ENCODE measurements at regions not wholly inside any gene's neighbourhood (a gene's known extent, or its start where the extent isn't known, plus 50 kb on each side); places are given as distances from the start of the nearest gene placed in this dataset.
"Not testable (repeated sequence)": the region's sequence is repeated elsewhere in the genome, so short reads cannot be mapped to it uniquely, and the experiment has no call there.

DNA sequence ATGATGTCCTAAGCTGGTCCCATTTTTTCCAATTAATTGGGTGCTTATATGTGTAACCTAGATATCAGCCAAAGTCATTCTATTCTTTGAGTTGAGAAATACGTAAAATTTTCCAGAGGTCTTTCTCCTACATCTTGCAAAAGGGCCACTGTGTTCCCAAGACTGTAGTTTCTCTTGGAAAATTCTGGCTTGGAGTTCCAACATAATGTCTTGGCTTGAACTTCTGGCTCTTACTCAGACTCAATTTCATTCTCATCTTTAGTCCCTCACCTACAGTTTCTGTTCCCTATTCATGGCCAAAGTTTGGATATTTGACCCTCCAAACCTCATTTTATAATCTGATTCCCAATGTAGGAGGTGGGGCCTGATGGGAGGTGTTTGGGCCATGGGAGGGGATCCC, 201.4 kb upstream of the ARHGEF26 start:
- DNase-seq = no peak

DNA sequence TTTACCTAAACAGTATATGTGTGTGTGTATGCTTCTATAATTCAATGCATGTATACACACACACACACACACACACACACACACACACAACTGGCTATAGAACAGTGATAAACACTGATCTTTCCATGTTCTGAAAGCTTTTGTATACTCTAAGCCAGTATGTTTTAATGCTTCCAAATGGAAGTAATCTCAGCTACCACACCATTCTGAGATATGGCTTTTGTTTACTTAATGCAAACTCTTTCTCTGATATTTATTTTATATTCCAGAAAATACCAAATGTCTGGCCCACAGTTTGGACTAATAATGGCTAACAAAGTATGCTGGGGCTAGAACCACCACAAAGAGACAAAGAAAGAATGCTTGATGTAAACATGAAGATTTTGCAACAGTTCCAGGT, 199.4 kb upstream of the ARHGEF26 start:
- DNase-seq = no peak

DNA sequence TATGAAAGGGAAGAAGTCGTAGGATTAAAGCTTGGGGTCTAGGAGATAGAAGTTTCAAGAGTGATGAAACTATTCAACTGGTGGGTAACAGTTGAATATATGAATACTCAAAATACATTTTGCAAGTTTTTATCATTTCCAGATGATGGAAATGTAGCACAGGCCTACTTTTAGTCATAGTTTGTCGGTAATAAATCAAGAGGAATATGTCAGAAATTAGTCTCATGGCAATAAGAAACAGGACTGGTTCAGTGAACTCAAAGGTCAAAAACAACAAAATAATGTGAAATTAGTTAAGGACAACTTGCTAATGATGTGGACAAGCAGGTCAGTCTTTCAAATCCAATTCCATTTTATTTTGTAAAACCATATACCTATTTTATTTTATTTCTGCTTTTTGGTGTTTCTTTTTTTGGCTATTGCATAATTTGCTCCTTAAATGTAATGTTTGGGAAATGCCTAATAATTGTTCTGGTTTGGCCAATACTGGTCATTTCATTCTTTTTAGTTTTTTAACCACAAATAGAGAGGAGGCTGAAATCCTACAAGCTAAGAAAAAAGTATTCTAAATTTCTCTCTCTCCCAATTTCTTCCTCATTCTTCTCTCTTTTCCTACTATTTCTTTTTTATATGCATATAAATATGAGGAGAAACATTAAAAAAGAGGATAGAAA, 195.2 kb upstream of the ARHGEF26 start:
- DNase-seq = no peak

DNA sequence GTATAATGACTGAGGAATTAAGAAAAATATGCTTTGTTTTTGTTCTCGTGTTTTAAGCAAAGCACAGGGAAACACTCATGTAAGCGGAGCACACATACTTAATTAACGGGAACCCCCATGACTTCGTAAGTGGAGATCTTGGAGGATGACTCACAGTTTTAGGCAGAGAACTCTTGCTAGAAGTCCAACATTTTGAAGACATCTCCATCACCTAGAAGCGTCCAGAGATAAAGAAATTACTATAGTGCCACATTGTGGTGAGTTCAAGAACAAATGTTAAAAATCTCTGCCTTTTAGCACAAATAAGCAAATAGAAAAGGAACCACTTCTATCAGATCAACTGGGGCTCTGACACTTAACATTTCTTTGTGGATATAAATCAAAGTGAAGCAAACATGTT, 194.1 kb upstream of the ARHGEF26 start:
- no peak for DNase-seq

DNA sequence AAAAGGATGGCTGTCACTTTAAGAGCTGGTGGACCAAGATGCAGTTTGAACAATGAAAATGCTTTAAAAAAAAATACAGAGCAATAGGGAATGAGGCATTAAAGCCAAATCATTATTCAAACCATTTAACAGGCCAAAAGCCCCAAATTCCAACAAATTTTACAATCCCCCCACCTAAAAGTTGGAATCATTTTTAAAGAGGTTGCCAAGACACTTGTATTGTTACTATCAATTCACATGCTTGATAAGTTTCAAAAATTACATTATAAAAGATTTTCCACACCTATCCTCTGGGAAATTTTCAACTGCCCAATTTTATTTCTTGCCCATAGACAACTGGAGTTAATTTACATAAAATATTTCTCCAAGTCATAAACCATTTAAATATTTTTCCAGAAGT, 192.3 kb upstream of the ARHGEF26 start:
- DNase-seq = no peak

DNA sequence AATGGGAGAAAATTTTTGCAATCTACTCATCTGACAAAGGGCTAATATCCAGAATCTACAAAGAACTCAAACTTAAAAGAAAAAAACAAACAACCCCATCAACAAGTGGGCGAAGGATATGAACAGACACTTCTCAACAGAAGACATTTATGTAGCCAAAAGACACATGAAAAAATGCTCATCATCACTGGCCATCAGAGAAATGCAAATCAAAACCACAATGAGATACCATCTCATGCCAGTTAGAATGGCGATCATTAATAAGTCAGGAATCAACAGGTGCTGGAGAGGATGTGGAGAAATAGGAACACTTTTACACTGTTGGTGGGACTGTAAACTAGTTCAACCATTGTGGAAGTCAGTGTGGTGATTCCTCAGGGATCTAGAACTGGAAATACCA, 187.7 kb upstream of the ARHGEF26 start:
- DNase-seq = not testable (repeated sequence)

DNA sequence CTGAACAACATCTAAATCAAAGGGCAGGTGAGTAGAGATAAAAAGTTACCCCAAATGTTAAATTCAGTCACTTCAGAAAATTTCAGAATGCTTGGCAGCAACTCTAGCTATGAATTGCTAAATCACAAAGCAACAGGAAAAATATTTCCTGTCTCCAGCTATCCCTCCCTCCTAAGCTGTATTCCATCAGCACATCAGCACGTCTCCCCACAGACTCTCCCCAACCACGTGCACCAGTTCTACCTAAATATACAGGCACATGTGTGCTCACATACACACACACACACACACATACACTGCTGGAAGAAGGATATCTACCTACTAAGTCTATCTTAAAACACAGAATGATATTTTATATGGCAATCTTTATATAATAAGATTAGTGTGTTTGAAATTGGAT, 177.1 kb upstream of the ARHGEF26 start:
- no peak for DNase-seq

DNA sequence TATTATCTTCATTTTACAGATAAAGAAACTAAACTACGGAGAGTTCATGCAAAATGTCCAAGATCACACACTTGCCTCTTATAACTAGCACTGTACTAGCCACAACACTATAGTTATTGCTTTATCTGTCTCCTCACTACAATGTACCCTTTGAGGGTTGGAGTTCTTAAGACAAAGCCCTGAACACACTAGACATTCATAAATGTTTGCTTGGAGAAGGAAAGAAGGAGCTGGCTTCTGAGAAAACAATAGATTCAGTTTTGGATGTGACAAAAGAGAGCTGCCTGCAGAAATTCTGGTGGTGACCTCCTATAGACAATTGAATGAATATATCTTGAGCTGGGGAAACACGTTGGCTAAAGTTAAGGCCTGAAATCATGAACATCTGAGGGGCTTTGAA, 169.9 kb upstream of the ARHGEF26 start:
- DNase-seq = no peak

DNA sequence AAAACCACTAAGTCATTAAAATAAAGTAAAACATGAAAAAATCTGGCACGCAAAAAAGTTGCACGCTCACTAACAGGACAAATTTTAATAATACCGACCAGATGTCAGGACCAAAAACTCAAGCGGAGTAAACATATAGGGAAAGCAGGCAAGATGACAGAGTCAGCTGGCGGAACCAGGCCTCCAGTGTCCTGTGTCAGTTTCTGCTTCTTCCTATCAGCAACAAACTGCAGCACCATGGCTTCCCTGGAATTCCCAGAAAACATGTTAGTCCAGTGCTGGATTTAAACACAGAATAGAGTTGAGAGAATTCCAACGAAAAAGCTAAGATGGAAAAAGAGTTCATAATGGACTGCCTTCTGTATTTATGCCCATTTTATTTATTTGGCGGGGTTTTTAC, 169.1 kb upstream of the ARHGEF26 start:
- no peak for DNase-seq

DNA sequence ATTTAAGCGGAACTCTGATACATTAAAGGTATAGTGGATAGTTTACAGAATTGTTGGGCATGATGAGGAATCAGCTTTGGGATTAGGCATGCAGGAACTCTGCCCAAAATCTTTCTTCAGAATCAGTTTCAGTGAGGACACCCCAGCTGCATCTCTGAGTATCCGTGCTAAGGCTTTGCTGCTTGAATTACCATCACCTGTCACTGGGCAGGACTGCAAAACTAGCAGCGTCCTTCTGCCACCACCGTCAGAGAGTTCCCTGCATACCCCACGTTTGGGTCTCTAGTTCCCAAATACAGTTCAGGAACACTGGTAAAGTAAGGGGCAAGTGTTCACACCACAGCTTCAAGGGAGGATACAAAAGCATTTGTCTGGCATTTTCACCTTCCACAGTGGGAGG, 164.6 kb upstream of the ARHGEF26 start:
- no peak for DNase-seq

DNA sequence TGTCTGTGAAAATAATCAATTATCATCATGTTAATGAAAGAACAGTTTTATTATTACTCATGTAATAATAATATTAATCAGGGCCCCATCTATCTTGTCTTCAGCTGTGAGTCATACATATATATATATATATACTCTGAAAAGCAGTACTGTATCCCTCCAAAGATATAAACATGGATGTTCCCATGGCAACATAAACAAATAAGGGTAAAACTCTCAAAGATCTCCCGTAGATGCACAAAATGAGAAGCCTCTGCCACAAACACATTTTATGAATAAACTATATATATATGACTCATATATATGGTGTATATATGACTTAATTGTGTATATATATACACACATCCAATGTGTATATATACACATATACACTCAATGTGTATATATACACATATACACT, 163.8 kb upstream of the ARHGEF26 start:
- no peak for DNase-seq

DNA sequence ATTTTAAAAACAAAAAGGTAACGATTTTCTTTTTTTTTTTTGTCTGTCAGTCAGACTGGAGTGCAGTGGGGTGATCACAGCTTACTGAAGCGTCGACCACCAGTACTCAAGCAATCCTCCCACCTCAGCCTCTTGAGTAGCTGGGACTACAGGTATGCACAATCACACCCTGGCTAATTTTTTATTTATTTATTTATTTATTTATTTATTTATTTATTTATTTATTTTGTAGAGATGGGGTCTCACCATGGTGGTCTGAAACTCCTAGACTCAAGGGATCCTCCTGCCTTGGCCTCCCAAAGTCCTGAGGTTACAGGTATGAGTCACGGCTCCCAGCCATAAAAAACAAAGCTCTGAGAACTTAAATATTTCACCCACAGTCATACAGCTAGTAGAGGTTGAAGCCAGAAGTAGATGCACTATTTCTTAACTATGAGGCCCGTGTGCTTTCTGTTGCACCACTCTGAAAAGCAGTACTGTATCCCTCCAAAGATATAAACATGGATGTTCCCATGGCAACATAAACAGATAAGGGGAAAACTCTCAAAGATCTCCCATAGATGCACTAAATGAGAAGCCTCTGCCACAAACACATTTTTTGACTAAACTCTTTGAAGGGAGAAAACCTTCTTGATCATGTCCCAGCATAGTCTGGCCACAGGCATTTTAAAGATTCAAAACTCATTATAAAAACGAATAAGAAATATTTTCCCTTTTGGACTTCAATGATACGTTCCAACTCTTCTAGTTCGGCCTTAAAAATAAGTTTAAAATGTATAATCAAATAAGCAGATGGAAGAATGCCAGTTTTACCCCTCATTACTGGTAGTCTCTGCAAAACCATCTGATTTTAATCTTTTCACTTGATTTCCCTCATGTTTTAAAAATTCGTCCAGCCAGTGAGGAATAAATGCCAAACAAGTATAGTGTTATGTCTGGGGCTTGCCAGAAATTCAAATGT, 162.3 kb upstream of the ARHGEF26 start:
- no peak for DNase-seq

DNA sequence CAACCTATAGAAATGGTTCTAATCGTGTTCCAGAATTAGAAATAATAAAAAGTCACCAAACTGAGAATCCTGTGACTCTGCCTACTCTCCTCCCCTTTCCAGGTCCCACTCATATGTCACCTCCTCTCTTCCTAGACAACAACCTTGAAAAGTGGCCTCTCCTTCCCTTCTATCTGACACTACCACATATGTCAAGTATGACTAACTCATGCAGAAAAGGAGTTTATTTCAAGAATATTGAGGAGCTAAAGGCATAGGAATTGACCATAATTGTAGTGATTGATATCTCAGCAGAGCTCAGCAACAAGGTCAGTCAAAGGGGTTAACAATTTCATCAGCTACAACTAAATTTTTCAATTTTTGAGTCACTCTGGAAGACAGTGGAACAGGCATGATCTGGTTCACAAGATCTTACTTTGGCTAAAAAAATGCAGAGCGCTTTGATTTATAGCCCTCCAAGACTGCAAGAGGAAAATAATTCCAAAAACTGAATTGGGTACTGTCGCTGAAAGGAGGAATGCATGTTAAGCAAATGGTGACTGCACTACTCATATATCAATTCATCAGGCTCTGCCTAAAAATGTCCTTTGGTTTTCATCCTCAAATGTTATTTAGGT, 160.6 kb upstream of the ARHGEF26 start:
- DNase-seq = no peak

DNA sequence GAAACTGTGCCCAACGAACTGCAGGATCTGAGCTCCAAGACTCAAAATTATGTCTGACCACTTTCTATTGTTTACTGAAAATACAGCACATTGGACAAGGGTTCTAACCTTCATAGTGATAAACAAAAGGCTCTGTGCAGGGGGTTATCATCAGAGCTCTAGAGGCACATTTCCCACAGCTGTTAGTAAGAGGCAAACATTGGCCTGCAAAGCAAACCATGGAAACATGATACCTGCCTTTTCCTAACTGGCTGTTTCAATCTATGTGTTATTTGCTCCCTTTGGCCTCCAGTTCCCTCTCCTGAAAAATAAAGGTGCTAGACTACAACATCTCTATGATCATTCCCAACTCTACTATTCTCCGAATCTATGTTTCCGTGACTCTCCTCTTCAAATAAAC, 159.7 kb upstream of the ARHGEF26 start:
- no peak for DNase-seq

DNA sequence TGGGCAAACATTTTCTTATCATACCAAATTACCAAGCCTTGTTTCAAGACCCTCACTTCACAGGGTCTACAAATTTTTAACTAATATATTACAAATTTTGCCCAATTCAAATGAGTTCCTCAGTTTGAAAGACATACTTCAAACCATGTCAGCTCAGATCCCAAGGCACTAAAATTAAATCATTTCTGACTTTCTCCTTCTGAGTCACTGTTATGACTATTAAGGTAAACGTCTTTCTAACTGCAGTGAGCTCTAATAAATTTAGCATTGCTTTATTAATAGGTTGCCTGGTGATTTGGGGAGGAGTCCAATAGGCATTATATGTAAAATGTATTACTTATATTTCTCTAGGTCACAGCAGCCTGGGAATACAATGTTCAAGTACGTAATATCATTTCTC, 158.2 kb upstream of the ARHGEF26 start:
- DNase-seq = no peak

DNA sequence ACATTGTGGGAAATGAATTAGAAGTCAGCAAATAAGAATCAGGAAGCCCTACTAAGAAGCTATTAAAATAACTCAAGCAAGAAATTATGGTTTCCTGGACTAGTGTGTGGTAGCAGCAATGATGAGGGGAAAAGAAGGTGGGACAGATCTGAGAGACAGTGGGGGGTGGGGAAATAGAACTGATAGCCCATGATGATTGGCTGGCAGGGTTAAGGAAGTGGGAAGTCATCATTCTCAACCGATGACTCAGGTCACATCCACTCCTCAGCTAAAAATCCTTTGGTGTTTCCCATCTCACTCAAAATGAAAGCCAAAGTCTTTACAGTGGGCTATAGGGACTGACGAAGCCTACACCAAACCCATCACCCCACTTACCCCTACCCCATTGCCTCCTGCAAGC, 153.9 kb upstream of the ARHGEF26 start:
- no peak for DNase-seq

DNA sequence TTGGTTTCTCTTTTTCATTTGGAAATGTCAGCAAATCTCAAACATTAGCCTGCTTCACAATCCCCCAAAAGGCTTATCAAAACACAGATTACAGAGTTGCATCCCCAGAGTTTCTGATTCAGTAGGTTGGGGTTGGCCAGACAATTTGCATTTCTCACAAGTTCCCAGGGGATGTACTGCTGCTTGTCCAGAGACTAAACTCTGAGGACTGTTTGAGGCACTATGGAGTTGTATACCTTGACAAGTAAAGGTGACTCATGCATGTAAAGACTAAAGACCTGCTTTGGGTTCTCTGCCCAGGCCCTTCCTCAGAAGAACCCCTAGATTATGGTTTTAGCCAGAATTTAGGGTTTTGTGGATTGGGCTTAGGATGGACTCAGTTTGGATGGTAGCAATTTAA, 151.1 kb upstream of the ARHGEF26 start:
- DNase-seq = no peak

DNA sequence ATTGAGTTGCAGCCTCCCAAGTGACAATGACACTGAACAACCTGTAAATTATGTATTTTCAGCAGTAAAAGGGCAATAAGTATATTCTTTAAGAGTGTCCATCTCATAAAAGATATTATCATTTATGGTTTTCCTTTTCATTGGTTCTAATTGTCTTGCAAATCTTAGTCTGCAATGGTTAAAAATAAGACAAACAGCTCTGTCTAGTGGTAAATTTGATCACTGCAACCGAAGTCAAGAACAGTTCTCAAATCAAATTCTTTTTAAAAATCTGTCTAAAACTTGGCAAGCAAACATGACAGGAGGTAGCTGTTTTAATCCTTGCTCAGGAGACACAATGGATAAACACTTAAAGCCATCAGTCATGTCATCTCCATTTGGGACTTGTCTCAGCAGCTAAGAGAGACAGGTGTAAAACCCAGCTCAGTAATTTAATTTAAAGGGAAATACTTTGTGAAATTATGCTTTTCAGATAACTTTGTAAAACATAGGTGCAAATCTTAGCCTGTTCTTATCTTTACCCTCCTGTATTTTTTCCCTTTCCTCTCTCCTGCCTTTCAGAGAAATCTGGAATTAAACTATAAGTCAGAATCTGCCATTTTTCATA, 150.3 kb upstream of the ARHGEF26 start:
- DNase-seq = no peak

DNA sequence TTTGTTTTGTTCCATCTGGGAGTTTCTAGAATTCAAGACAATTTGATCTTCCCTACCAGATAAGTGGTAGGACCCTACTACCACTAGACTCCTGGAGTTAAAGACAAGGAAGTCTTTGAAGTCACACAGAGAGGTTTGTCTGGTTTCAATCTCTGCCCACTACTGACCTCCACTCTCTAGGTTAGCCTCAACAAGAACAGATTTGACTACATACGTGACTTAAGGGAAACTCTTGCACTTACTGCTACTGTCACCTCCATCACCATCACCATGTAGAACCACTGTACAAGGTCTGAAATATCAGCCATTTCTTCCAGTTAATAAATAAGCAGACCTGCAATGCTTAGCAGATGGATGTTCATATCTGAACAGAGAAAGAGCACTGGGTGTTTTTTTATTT, 148.3 kb upstream of the ARHGEF26 start:
- no peak for DNase-seq

DNA sequence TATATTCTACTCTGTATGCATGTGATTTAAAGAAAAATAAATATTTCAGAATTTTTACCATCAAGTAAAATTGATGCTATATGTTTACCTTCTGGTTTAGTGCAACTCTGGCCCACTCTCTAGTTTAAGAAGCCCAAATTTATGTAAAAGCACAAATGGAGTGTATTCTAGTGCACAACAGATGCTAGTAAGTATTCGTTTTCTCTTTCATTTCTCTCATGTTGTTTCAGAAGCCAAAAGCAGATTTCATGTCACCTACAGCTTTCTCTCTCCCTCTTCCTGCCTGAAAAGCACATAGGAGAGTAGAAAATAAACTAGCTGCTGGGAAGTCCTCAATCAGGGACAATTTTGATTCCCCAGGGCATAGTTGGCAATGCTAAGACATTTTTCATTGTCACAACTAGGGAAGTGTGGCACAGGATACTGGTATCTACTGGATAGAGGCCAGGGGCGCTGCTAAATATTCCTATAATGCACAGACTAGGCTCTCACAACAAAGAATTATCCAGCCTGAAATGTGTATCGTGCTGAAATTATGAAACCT, 147.4 kb upstream of the ARHGEF26 start:
- DNase-seq = no peak

DNA sequence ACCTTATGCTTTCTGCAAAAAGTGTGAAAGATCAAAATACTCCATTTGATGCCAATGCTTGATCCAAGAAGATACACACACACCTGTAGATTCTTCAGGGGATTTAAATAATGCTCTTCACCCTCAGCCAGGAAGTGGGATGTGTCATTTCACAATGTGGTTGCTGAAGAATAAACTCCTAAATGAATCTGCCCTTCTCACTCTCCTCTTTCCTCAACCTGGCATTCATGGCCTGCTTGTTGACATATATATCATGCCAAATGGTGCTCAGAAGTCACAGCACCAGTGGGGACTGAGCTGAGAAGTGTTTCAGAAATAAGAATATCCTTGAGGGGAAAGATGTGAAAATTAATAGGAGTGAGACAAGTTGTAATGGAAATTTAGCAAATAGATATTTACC, 146.6 kb upstream of the ARHGEF26 start:
- no peak for DNase-seq

DNA sequence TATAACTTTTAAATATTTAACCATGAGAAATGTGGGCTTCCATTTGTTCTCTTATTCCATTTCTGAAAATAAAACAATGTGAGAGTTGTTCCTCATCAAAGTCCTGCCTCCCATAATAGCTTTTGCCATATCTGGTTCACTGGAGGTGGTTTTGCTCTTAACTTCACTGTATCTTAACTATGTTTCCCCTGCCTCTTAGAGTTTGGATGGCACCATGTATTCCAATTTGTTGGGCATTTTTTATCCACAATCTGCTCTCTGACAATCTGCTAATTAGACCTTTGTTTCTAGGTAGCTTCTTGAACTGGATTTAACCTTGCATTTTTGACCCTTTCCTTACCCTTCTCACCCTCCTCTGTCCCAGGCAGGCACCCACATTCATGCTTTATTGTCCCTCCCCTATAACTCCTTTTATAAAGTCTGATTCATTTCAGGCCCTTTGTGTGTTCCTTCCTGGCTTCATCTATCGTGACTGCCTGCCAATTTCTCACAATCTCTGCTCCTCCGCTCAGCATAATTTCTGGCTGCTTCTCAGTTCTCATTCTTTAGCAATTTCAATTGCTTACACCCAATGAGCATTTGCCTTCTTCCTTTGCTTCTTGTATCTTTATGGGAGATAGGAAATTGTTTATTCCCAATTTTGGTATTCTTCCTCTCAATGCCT, 144.2 kb upstream of the ARHGEF26 start:
- DNase-seq = no peak

Data from right kidney (tissue), 1 donor.